H54 (cell line): ENCODE measurements at regions not wholly inside any gene's neighbourhood (a gene's known extent, or its start where the extent isn't known, plus 50 kb on each side); places are given as distances from the start of the nearest gene placed in this dataset.

Experiments
- DNase-seq: peaks from one replicate; pipeline ENCODE4 v3.0.0; 2011; ENCODE audit warnings: low spot score, mixed read lengths; ENCODE audit not compliant: insufficient read length
- FAIRE-seq: peaks from 3 replicates; lab custom pipeline; 2011; peaks lifted over from hg19 to GRCh38; lab: Jason Lieb, UNC
- POLR2A ChIP-seq: IDR thresholded peaks from 2 replicates; pipeline ENCODE4 v1.6.1; 2011; ENCODE audit warnings: low read depth, mild to moderate bottlenecking, low read length

DNA sequence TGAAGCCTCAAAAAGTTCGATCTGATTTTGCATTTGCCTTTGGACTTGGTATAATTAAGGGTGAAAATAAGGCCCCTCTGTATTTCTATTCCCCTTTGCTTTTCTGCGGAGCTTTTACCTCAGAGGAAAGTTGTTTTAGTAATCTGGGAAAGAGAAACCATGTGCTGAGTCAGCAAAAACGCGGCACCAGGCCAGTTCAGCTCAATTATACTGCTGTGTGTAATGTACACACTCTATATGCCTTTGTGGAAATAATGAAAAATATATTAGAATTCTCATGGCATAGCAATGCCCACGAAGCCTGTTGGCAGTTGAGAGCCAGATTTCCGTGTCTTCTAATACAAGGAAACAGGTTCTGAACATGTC is 161.9 kb upstream of the SIX2 start:
- DNase-seq (no peak), FAIRE-seq (no peak)
- no peak for TF ChIP-seq POLR2A

- no peak for FAIRE-seq
- DNase-seq, result no peak
- no peak for TF ChIP-seq POLR2A
Observed at GRCh38 chr2:45170191-45171135, 161.2 kb upstream of the SIX2 start.

GRCh38 chr2:45169339-45170190 is 160.3 kb upstream of the SIX2 start:
- DNase-seq (no peak), FAIRE-seq (no peak)
- TF ChIP-seq POLR2A, result no peak

DNA sequence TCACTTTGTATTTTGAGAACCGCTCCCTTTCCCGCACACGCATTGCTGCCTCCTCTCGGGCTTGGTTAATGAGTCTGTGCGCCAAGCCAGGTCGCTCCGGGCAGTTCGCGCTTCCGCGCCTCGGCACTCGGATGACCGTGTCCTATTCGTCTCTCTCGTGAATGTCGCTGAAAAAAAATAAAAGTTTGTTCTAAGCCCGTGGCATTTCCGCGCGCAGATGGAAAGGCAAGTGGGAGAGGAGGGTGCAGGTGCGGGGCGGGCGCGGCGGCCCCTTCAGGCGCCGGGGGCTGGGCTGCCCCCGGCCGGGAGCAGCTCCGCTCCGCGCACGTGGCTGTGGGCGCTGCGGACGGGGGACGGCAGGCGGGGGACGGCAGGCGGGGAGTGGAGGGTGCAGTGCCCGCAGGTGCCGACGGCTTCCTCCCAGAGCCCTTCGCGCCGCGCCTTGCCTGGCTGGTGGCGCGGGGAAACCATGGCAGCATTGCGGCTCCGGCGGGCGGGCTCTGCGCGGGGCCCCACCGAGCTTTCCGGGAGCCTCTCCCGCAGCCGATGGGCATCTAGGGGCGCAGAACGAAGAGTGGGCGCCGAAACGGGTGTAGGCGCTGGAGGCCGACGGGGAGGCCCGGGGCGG is 159.6 kb upstream of the SIX2 start:
- TF ChIP-seq POLR2A, result no peak
- DNase-seq, result no peak
- FAIRE-seq, result no peak

DNA sequence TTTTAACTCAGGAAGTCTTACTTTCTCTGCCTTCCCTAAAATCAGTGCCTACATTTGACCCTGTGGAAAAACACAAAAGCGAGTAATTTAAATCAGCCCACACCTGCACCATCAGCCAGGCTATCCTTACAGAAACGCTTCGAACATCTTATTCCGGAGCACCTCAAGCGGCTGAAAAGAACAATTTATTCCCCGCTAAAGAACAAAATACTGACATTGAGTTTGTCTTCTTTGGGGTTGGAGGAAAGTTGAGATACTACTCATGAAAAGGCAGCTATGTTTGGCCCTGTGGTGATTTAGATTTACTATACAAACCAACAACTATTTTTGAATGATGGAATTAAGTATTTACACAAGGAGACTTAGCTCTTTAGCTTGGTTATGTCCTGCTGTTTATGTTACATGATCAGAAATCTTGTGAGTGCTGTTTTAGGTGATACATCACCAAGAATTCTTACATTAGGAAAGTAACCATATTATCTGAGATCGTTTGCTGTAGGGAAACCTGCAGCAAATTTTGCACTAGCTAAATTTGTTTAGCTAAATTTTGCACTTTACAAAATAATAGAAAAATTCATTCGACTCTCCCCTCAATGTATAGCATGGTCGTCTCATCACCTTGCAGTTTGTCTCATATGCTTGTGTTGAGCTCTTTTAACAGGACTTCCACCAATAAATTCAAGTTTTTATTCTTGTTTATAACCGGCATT is 158.8 kb upstream of the SIX2 start:
- DNase-seq (no peak), FAIRE-seq (no peak)
- no peak for TF ChIP-seq POLR2A

DNA sequence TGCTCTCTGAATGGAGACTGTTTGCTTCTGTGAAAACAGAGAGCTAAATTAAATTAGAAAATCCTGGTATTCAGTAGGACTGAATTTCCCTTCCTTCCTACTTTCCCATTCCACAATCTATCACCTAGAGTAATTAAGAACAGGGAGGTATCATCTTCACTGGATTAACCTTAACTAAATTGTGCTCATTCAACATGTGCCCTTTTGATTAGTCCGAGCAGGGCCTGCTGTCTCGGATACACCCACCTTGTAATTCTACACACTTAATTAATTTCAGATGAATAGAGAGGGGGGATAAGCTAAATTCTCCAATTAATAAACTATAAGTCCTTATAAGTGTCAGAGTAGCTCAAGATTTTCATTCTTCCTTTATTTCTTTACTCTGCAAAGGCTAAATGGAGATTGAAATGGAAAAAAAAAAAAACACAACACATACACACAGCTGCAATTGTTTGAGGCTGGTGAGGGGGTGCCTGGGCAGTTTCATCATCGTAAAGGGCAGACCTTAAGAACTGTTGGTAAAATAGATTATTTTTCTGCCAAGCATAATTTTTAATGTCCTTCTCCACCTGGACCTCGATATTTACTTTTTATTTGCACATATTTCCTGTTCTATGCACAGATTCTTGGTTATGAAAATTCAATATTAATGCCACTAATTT is 157.1 kb upstream of the SIX2 start:
- FAIRE-seq (no peak), DNase-seq (no peak)
- no peak for TF ChIP-seq POLR2A

DNA sequence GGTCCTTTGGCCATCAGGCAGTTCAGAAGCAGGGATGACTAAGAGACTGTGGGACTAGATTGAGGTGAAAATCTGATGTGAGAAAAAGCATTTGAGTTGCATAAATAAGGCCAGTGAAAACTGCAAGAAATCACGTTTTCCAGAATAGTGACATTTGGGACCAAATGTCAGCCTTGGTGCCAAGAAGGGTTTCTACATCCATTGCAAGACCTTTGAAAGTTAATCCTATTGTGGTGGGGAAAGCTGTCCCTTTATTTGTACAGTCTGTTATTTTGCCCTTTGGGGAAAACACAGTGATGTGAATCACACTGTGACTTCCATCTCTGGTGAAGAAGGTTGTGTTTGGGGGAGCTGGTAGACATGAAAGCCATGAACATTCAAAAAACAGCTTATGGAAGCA is 153.5 kb upstream of the SIX2 start:
- TF ChIP-seq POLR2A, result no peak
- no peak for DNase-seq
- no peak for FAIRE-seq

DNA sequence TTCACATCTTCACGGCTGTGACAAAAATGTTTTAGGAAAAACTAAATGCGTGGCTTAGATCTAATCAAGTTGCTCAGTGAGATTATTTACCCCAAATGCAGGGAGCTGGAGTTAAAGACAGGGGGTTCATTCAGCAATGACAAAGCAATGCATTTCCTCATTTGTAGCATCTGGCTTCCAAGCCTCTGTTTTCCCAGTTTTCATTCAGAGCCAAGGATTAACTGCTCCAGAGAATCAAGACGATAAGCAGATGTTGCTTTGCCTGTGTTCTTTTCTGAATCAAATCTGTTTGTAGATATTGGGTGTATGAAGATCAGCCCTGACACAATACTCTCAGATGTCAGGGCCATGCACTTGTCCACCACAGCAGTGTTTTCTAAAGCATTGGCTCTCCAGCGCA is 147.4 kb upstream of the SIX2 start:
- no peak for DNase-seq
- no peak for TF ChIP-seq POLR2A
- no peak for FAIRE-seq

DNA sequence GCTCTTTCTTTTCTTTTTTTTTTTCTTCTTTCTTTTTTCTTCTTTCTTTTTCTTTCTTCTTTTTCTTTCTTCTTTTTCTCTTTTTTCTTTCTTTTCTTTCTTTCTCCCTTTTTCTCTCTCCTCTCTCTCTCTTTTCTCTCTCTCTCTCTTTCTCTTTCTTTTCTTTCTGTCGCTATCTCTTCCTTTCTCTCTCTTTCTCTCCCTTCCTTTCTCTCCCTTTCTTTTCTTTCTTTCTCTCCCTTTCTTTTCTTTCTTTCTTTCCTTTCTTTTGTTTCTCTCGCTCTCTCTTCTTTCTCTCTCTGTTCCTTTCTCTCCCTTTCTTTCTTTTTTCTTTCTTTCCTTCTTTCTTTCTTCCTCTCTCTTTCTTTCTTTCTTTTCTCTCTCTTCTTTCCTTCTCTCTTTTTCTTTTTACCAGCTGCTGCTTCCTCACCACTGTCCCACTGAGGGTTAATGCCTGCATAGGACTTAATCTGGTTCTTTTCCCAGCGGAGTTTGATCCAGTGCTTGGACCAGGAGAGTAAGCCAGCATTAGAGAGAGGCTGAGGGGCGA is 145.4 kb upstream of the SIX2 start:
- FAIRE-seq, result no peak
- TF ChIP-seq POLR2A, result no peak
- no peak for DNase-seq

DNA sequence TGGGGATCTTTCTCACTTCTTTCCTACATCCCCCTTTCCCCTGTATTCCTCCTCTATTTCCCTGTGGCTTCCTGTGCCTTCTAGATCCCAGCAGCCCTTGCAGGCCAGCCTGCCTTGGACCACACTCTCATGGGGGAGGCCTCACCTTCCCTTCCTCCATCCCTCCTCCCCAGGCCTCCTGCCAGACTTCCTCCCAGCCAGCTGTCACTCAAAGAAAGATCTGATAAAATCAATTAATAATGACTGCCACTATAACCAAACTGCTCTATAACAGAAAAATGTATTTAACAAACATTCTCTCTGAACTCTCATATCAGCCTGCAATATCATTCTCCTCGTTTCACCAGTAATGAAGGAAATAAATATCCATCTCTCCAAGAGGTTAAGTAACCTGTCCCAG is 144.9 kb upstream of the SIX2 start:
- TF ChIP-seq POLR2A, result no peak
- FAIRE-seq, result no peak
- no peak for DNase-seq

DNA sequence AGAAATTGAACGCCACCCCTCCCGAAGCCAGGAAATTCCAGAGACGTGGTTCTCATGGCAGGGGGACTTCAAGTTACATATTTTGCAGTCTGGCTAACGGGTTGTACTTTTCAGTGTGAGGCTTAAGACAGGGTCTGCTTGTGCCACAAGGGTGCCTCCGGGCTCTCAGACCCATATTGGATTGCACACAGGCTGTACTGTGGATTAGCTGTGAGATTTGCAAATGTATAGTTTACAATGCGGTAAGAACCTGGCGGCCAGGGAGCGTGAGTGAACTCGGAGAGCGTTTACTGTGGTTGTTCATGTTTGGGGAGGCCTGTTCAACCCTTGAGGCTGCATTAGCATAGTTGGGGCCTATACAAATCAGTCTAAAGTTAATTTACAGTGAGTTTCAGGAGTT is 143.9 kb upstream of the SIX2 start:
- no peak for FAIRE-seq
- DNase-seq, result no peak
- TF ChIP-seq POLR2A, result no peak

DNA sequence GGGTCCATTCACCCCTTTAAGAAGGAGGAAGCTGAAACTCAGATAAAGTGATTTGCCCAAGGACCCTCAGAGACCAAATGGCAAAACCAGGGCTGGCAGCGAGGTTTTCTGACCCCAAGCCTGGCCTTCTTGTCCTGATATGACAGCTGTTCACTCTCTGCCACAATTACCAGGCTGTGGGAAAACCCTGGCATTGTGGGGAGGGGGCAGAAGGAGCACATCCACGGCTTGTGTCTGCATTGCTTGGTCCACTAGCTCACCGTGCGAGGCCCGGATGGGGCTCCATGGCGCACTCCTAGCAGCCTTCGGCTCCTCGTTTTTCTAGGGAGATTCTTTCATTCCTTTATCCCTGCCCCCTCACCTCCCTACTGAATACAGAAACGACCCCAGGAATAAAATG is 143.4 kb upstream of the SIX2 start:
- FAIRE-seq, result no peak
- DNase-seq, result no peak
- TF ChIP-seq POLR2A, result no peak
